ENCODE measurements at regions not wholly inside any gene's neighbourhood (a gene's known extent, or its start where the extent isn't known, plus 50 kb on each side); places are given as distances from the start of the nearest gene placed in this dataset.

- TF ChIP-seq CTCF (tag by site-specific recombination; IDR thresholded peaks at IDR 0.05) (no peak), MYNN (tag by site-specific recombination; IDR thresholded peaks at IDR 0.05; ENCODE audit: borderline replicate concordance) (no peak), ZNF585B (tag by site-specific recombination; IDR thresholded peaks at IDR 0.05) (no peak), ZNF677 (tag by site-specific recombination; IDR thresholded peaks at IDR 0.05) (no peak), ZNF555 (tag by site-specific recombination; conservative IDR thresholded peaks at IDR 0.05) (no peak), ZNF174 (tag by site-specific recombination; IDR thresholded peaks at IDR 0.05) (no peak), ZBTB44 (tag by site-specific recombination; IDR thresholded peaks at IDR 0.05) (no peak)
Observed at GRCh38 chr7:106372595-106373318, 88.0 kb upstream of the NAMPT start.
